GM12875 (cell line): ENCODE measurements at regions not wholly inside any gene's neighbourhood (a gene's known extent, or its start where the extent isn't known, plus 50 kb on each side); places are given as distances from the start of the nearest gene placed in this dataset.

Source experiments
- H3K4me3 ChIP-seq: one replicate; pipeline ENCODE4 v1.5.1; 2011; ENCODE audit warnings: low read depth, low read length, control low read depth
- TF ChIP-seq, protein P1 (sequence below): IDR thresholded peaks from 2 replicates; pipeline ENCODE4 v1.5.1; 2011; ENCODE audit warnings: low read depth, mild to moderate bottlenecking, control low read depth, inconsistent platforms, low read length, moderate library complexity, borderline replicate concordance; ENCODE audit not compliant: insufficient read depth

DNA sequence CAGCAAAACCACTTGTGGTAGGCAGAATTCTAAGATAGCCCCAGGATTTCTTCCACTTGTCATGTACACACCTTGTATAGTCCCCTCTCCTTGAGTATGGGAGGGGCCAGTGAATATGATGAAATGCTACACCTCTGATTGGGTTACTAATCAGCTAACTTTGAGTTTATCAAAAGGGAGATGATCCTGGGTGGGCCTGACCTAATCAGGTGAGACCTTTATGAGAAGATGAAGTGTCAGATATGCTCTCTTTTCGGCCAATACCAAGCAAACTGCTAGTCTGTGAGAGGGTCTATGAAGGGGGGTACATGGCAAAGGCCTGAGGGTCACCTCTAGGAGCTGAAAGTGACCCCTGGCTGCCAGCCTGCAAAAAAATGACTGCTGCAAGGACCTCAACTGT lies 154.3 kb upstream of the CRY1 start:
- TF ChIP-seq, protein P1, sequence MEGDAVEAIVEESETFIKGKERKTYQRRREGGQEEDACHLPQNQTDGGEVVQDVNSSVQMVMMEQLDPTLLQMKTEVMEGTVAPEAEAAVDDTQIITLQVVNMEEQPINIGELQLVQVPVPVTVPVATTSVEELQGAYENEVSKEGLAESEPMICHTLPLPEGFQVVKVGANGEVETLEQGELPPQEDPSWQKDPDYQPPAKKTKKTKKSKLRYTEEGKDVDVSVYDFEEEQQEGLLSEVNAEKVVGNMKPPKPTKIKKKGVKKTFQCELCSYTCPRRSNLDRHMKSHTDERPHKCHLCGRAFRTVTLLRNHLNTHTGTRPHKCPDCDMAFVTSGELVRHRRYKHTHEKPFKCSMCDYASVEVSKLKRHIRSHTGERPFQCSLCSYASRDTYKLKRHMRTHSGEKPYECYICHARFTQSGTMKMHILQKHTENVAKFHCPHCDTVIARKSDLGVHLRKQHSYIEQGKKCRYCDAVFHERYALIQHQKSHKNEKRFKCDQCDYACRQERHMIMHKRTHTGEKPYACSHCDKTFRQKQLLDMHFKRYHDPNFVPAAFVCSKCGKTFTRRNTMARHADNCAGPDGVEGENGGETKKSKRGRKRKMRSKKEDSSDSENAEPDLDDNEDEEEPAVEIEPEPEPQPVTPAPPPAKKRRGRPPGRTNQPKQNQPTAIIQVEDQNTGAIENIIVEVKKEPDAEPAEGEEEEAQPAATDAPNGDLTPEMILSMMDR: no peak
- no peak overlapping the region for H3K4me3 ChIP-seq

DNA sequence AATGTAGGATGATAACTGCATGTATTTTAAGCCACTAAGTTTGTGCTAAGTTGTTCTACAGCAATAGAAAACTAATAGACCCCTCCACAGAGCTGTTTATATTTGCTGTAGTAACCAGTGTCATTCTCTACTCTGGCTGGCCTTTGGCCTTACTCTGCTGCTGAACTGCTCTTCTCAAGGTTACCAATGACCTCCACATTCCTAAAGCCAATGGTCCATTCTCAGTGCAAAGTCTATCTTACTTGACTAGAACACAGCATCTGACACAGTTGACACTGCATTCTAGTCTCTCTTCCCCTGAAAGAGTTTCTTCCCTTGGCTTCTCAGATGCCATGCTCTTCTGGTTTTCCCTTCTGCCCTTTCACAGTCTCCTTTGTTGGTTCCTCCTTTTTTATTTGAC lies 154.8 kb upstream of the CRY1 start:
- no peak overlapping the region for H3K4me3 ChIP-seq
- TF ChIP-seq, protein P1: no peak

DNA sequence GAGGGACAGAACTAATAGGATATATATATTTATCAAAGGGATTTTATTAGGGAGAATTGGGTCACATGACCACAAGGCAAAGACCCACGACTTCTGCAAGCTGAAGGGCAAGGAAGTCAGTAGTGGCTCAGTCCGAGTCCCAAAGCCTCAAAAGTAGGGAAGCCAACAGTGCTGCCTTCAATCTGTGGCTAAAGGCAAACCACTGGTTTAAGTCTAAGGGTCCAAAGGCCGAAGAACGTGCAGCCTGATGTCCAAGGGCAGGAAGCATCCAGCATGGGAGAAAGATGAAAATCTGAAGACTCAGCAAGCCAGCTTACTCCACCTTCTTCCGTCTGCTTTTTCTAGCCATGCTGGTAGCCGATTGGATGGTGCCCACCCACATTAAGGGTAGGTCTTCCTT lies 157.9 kb upstream of the CRY1 start:
- no peak overlapping the region for H3K4me3 ChIP-seq
- TF ChIP-seq, protein P1: no peak

DNA sequence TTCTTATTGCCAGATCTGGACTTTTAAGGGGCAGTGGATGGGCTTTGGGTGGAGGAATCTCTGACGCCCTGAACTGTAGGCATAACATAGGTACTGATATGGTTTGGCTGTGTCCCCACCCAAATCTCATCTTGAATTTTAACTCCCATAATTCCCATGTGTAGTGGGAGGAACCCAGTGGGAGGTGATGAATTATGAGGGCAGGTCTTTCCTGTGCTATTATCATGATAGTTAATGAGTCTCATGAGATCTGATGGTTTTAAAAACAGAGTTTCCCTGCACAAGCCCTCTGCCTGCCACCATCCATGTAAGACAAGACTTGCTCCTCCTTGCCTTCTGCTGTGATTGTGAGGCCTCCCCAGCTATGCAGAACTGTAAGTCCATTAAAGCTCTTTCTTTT lies 160.0 kb upstream of the CRY1 start:
- no peak overlapping the region for H3K4me3 ChIP-seq
- TF ChIP-seq, protein P1: no peak

DNA sequence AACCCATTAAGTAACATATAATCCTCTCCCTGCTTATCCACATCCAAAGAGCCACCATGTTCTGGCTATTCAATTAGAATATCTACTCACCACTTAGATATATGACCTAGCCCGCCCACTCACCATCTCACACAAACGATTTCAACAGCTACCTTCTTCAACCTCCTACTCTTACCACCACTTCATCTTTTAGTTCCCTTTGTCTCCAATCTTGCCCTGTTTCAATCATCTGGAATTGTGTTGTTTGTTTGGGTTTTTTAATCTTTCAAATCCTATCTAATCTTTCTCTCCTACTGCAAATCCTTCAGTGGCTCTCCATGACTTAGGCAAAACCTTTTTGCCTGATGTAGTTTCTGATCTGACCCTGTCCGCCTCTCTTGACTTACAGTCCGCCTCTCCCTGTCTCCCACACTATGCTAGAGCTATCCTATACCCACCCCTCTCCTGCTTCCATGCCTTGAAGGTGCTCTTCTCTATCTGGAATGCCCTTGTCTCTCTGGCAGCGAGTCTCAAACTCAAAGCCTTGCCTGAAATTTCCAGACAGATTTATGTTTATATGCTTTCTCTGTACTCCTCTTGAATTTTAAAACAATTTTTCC lies 161.0 kb upstream of the CRY1 start:
- TF ChIP-seq, protein P1: no peak
- H3K4me3 ChIP-seq: no peak overlapping the region

DNA sequence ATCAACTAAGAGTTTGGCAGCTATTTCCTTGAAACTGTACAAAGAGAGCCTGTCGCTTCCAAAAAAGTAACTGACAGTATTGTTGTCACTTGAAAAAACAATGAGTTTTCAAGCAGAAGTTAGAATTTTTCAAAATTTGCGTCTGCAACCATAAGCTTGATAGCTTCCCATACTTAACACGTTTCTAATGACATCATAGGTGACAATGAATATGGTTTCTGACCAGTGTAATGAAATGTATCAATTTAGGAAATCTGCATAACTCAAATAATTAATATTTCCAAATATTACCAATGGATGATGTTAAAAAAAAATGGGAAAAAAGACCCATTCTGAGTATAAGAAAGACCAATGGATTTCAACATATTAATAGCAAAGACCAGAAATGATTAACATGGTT lies 165.4 kb upstream of the CRY1 start:
- TF ChIP-seq, protein P1: no peak
- H3K4me3 ChIP-seq: no peak overlapping the region

DNA sequence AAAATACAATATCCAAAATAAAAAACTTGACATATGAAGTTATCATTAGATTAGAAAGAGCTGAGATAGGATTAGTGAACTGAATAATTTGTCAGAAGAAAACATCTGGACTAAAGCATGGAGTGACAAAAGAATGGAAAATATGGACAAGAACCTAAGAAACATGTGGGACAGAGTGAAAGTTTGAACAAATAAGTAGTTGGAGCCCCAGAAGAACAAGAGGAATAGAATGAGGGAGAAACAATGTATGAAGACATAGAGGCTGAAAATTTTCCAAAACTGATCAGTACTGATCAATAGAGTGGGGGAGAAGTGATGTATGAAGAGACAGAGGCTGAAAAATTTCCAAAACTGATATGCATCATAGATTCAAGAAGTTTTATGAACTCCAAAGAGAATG lies 170.6 kb upstream of the CRY1 start:
- TF ChIP-seq, protein P1: no peak
- no peak overlapping the region for H3K4me3 ChIP-seq
